HCT116 (cell line): ENCODE measurements at regions not wholly inside any gene's neighbourhood (a gene's known extent, or its start where the extent isn't known, plus 50 kb on each side); places are given as distances from the start of the nearest gene placed in this dataset.

Source experiments
- ATAC-seq: fragments of 200-7000 bp; cut with Tn5 transposase; 2 replicates; pipeline ENCODE4 v1.9.1; 2020; ENCODE audit warnings: mild to moderate bottlenecking, moderate library complexity
- BruUV-seq: library from RNA; stranded (reverse); fragments of 400-500 nt; replicated peaks from 2 replicates; lab custom pipeline; 2021; lab: Mats Ljungman, UMichigan
- CTCF ChIA-PET: fragments of 300-600 bp; sonication (Branson Sonifier 250); formaldehyde crosslinking; loops from one replicate; lab custom pipeline; 2021; ENCODE audit warnings: antibody characterized with exemption; lab: Charles Lee
- POLR2A ChIA-PET: fragments of 300-600, 350-600 bp; sonication (Branson Sonifier 250); formaldehyde crosslinking; loops from one replicate; lab custom pipeline; 2021; ENCODE audit warnings: antibody characterized with exemption; lab: Charles Lee
- RAD21 ChIA-PET, 2 experiments: fragments of 300-600 bp; sonication (Branson Sonifier 250); formaldehyde crosslinking; loops; one replicate each; lab custom pipeline; 2023; ENCODE audit warnings: low total read pairs in 2 of 2; ENCODE audit not compliant: uncharacterized antibody in 2 of 2, unreplicated experiment in 2 of 2, low non-redundant PET in 1 of 2; lab: Charles Lee
- DNase-seq: peaks from one replicate; pipeline ENCODE4 v3.0.0-alpha.2; 2010; ENCODE audit warnings: low read depth, low spot score
- H2AFZ ChIP-seq: fragments of 200-600 bp; shearing (Covaris generic), sonication (generic); 2 replicates; pipeline ENCODE4 v1.6.1; 2017; ENCODE audit warnings: low read depth, mixed run types, mixed read lengths, antibody characterized with exemption, low read length; ENCODE audit not compliant: poor library complexity, severe bottlenecking
- H3K27ac ChIP-seq: 2 replicates; pipeline ENCODE4 v1.5.1; 2012; ENCODE audit warnings: low read depth, low read length
- H3K27me3 ChIP-seq: fragments of 200-600 bp; sonication (generic); 2 replicates; pipeline ENCODE4 v1.6.1; 2016; ENCODE audit warnings: mixed run types, low read length, mixed read lengths; ENCODE audit not compliant: insufficient read depth
- H3K36me3 ChIP-seq, 2 experiments: fragments of 200-500 bp in 1 of 2; fragments of 200-600 bp in 1 of 2; sonication (Bioruptor generic) in 1 of 2; sonication (generic) in 1 of 2; 2 replicates each; pipeline versions ENCODE4 v1.5.1 to v1.6.1; 2014 to 2016; ENCODE audit warnings: low read length in 2 of 2, inconsistent platforms in 1 of 2, mixed read lengths in 1 of 2, mixed run types in 1 of 2; ENCODE audit not compliant: insufficient read depth in 2 of 2, control insufficient read depth in 1 of 2
- H3K4me1 ChIP-seq, 2 experiments: fragments of 200-600 bp in 1 of 2; sonication (generic) in 1 of 2; 2 replicates each; pipeline versions ENCODE4 v1.5.1 to v1.6.1; 2012 to 2017; ENCODE audit warnings: low read length in 2 of 2, inconsistent platforms in 1 of 2, mild to moderate bottlenecking in 1 of 2, mixed read lengths in 1 of 2, mixed run types in 1 of 2, moderate library complexity in 1 of 2; ENCODE audit not compliant: insufficient read depth in 2 of 2, control insufficient read depth in 1 of 2
- H3K4me2 ChIP-seq: fragments of 200-600 bp; sonication (generic); 2 replicates; pipeline ENCODE4 v1.6.1; 2017; ENCODE audit warnings: mixed run types, low read length, mixed read lengths
- H3K4me3 ChIP-seq, 2 experiments: fragments of 200-600 bp in 1 of 2; sonication (generic) in 1 of 2; replicated peaks in 1 of 2; 2 replicates each; pipeline ENCODE4 v1.5.1; 2011 to 2016; ENCODE audit warnings: low read length in 2 of 2, control low read depth in 1 of 2, low read depth in 1 of 2, mild to moderate bottlenecking in 1 of 2, mixed read lengths in 1 of 2, mixed run types in 1 of 2
- H3K79me2 ChIP-seq: fragments of 200-600 bp; sonication (generic); 2 replicates; pipeline ENCODE4 v1.6.1; 2017; ENCODE audit warnings: mild to moderate bottlenecking, mixed run types, low read length, moderate library complexity, mixed read lengths; ENCODE audit not compliant: insufficient read depth
- H3K9ac ChIP-seq: fragments of 200-600 bp; sonication (generic); 2 replicates; pipeline ENCODE4 v1.6.1; 2016; ENCODE audit warnings: low read length, mixed read lengths
- H3K9me2 ChIP-seq: fragments of 200-600 bp; sonication (generic), shearing (Covaris generic); 2 replicates; pipeline ENCODE4 v1.6.1; 2017; ENCODE audit warnings: mixed run types, mild to moderate bottlenecking, moderate library complexity; ENCODE audit not compliant: insufficient read depth
- H3K9me3 ChIP-seq, 2 experiments: fragments of 200-500 bp in 1 of 2; fragments of 200-600 bp in 1 of 2; sonication (Bioruptor generic) in 1 of 2; sonication (generic) in 1 of 2; 2 replicates each; pipeline ENCODE4 v1.6.1; 2014 to 2017; ENCODE audit warnings: low read length in 2 of 2, mixed read lengths in 2 of 2, inconsistent platforms in 1 of 2, low read depth in 1 of 2, mild to moderate bottlenecking in 1 of 2, mixed run types in 1 of 2, moderate library complexity in 1 of 2; ENCODE audit not compliant: control insufficient read depth in 1 of 2, insufficient read depth in 1 of 2
- H4K20me1 ChIP-seq: fragments of 200-600 bp; sonication (generic), shearing (Covaris generic); 2 replicates; pipeline ENCODE4 v1.6.1; 2017; ENCODE audit warnings: mixed run types, mild to moderate bottlenecking, moderate library complexity; ENCODE audit not compliant: insufficient read depth
- CBX3 ChIP-seq: IDR thresholded peaks from 2 replicates; pipeline ENCODE4 v1.6.1; 2012; ENCODE audit warnings: low read depth
- CEBPB ChIP-seq: IDR thresholded peaks from 2 replicates; pipeline ENCODE4 v1.6.1; 2012; ENCODE audit warnings: low read depth
- EGR1 ChIP-seq: IDR thresholded peaks from 2 replicates; pipeline ENCODE4 v1.6.1; 2012; ENCODE audit warnings: low read depth
- ELF1 ChIP-seq: IDR thresholded peaks from 2 replicates; pipeline ENCODE4 v1.6.1; 2012; ENCODE audit warnings: low read depth, borderline replicate concordance
- EZH2 ChIP-seq: fragments of 200-600 bp; sonication (generic); IDR thresholded peaks from 2 replicates; pipeline ENCODE4 v1.6.1; 2017; ENCODE audit warnings: antibody characterized with exemption, mixed run types
- JUND ChIP-seq: IDR thresholded peaks from 2 replicates; pipeline ENCODE4 v1.6.1; 2012
- POLR2AphosphoS5 ChIP-seq: IDR thresholded peaks from 2 replicates; pipeline ENCODE4 v1.6.1; 2011; ENCODE audit warnings: mild to moderate bottlenecking, low read depth, low read length, moderate library complexity
- RAD21 ChIP-seq: IDR thresholded peaks from 2 replicates; pipeline ENCODE4 v1.6.1; 2012; ENCODE audit warnings: low read depth, mild to moderate bottlenecking
- REST ChIP-seq: IDR thresholded peaks from 2 replicates; pipeline ENCODE4 v1.6.1; 2012; ENCODE audit warnings: low read depth
- SIN3A ChIP-seq: IDR thresholded peaks from 2 replicates; pipeline ENCODE4 v1.6.1; 2012; ENCODE audit warnings: low read depth
- SP1 ChIP-seq: IDR thresholded peaks from 2 replicates; pipeline ENCODE4 v1.6.1; 2012; ENCODE audit warnings: low read depth
- SRF ChIP-seq: IDR thresholded peaks from 2 replicates; pipeline ENCODE4 v1.6.1; 2012; ENCODE audit warnings: low read depth
- TCF7L2 ChIP-seq: IDR thresholded peaks from 2 replicates; pipeline ENCODE4 v1.7.0; 2011; ENCODE audit warnings: borderline replicate concordance, inconsistent platforms; ENCODE audit not compliant: insufficient read depth, insufficient read length; ENCODE audit errors: extremely low read depth
- YY1 ChIP-seq: IDR thresholded peaks from 2 replicates; pipeline ENCODE4 v1.6.1; 2011; ENCODE audit warnings: low read length, low read depth, moderate library complexity, mild to moderate bottlenecking; ENCODE audit not compliant: insufficient replicate concordance; ENCODE audit errors: extremely low read depth
- ZBTB33 ChIP-seq: IDR thresholded peaks from 2 replicates; pipeline ENCODE4 v1.6.1; 2011; ENCODE audit warnings: mild to moderate bottlenecking, low read length, moderate library complexity; ENCODE audit not compliant: insufficient replicate concordance; ENCODE audit errors: extremely low read depth
- ZNF274 ChIP-seq: fragments of 200-500 bp; sonication (Bioruptor generic); IDR thresholded peaks from 2 replicates; pipeline ENCODE4 v1.6.1; 2014; ENCODE audit warnings: mild to moderate bottlenecking, low read depth, low read length, inconsistent platforms
- intact Hi-C: fragments of 100-400 bp; cut with micrococcal nuclease; formaldehyde crosslinking; loops from 2 replicates; pipeline ENCODE4 v1.10.0; 2022

GRCh38 chr3:18199757-18200156 lies 225.4 kb downstream of the SATB1 start:
- no peaks in the 10 kb centered on the region; a peak in 1 of 4 replicates for H3K9me3 ChIP-seq
- no peak for TF ChIP-seq SRF
- no peak for TF ChIP-seq ELF1
- TF ChIP-seq YY1 = no peak
- TF ChIP-seq POLR2AphosphoS5 = no peak
- no peak for TF ChIP-seq CEBPB
- TF ChIP-seq EZH2 = no peak
- TF ChIP-seq RAD21 = no peak
- TF ChIP-seq ZNF274 = no peak
- no peak for TF ChIP-seq EGR1
- TF ChIP-seq SP1 = no peak
- no peak for TF ChIP-seq REST
- no peak for TF ChIP-seq SIN3A
- TF ChIP-seq TCF7L2 = no peak
- TF ChIP-seq ZBTB33 = no peak
- no peak for TF ChIP-seq JUND
- TF ChIP-seq CBX3 = no peak
- H3K79me2 ChIP-seq = no peaks in the 10 kb centered on the region
- H3K27ac ChIP-seq = no peak overlapping the region
- H3K4me2 ChIP-seq = no peak overlapping the region
- POLR2A ChIA-PET = no interaction called here
- RAD21 ChIA-PET = no interaction called here
- H3K4me3 ChIP-seq = no peak overlapping the region
- H3K36me3 ChIP-seq = no peaks in the 10 kb centered on the region
- CTCF ChIA-PET = no interaction called here
- no peak for ATAC-seq
- intact Hi-C loops = no loop called here
- H3K9me2 ChIP-seq = no peaks in the 10 kb centered on the region
- H3K4me1 ChIP-seq = no peaks in the 10 kb centered on the region
- BruUV-seq = no TSS peak
- H3K9ac ChIP-seq = no peak overlapping the region
- H4K20me1 ChIP-seq = no peaks in the 10 kb centered on the region
- no peak for DNase-seq
- no peak overlapping the region for H2AFZ ChIP-seq
- no peaks in the 10 kb centered on the region for H3K27me3 ChIP-seq
